Cardiac fibroblast (primary cell): ENCODE measurements at regions not wholly inside any gene's neighbourhood (a gene's known extent, or its start where the extent isn't known, plus 50 kb on each side); places are given as distances from the start of the nearest gene placed in this dataset.

Source experiments
- DNase-seq, 2 donors: peaks; one replicate each; pipeline versions ENCODE4 v3.0.0 to v3.0.0-alpha.2; 2010; ENCODE audit warnings: low read depth in 2 of 2
- H3K4me3 ChIP-seq, 2 donors: replicated peaks in 1 of 2; 1 replicate in 1 of 2; 2 replicates in 1 of 2; pipeline ENCODE4 v1.5.1; 2011; ENCODE audit warnings: low read depth in 2 of 2, low read length in 2 of 2, mild to moderate bottlenecking in 2 of 2, moderate library complexity in 1 of 2
- TF ChIP-seq, protein P1 (sequence below): IDR thresholded peaks from one replicate; pipeline ENCODE4 v1.5.1; 2011; ENCODE audit warnings: low read depth, mild to moderate bottlenecking, low read length, inconsistent platforms

DNA sequence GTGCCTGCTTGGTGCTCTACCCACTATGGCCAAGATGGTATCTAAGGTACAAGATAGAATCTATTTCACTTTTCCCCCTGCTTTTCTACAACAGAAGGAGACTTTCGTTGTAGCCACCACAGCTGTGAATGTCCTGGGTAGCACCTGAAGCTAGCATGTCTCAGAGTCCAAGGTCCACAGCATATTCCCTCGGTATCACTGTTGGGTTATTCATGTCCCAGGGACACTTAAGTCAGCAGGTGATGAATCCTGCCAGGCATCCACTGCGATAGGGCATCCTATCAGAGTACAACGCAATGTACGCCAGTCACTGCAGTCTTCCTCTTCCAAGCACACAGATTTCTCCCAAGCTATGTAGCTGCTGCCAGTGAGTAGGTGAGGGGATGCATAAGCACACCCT, 129.1 kb upstream of the LINC00305 start:
- H3K4me3 ChIP-seq = no peak overlapping the region
- TF ChIP-seq, protein P1, sequence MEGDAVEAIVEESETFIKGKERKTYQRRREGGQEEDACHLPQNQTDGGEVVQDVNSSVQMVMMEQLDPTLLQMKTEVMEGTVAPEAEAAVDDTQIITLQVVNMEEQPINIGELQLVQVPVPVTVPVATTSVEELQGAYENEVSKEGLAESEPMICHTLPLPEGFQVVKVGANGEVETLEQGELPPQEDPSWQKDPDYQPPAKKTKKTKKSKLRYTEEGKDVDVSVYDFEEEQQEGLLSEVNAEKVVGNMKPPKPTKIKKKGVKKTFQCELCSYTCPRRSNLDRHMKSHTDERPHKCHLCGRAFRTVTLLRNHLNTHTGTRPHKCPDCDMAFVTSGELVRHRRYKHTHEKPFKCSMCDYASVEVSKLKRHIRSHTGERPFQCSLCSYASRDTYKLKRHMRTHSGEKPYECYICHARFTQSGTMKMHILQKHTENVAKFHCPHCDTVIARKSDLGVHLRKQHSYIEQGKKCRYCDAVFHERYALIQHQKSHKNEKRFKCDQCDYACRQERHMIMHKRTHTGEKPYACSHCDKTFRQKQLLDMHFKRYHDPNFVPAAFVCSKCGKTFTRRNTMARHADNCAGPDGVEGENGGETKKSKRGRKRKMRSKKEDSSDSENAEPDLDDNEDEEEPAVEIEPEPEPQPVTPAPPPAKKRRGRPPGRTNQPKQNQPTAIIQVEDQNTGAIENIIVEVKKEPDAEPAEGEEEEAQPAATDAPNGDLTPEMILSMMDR = no peak
- DNase-seq = no peak

DNA sequence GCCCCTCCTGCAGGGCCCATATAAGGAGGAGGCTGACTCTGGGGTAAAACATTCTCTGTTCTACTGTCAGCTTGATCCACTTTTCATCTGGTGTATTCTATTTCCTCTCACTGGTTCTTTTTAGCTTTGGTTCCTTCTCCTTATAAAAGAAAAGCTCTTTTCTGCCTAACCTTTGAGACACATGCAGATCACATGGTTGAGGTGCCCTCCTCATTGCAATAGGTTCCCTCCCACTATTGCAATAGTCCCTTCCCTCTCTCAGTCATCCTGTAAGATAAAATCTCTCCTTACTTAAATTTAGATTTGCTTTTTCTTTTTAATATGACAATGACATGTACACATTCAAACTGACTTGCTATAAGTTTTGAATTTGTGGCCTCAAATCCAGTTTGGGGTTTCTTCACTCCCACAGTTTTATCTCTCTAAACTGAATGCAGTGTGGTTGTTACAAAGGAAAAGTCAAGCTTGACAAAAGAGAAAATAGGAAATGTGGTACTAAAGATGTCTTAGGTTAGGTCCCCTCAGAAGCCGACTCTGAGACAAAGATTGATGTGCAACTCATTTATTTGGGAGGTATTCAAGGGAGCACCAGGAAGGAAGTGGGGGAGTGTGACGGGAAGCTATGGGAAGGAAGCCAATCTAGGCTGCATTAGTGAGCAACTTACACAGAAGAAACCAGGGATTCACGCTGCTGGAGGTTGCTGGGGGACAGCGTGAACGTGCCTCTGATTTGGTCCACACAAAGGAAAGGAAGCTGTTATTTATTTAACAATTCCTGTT, 127.6 kb upstream of the LINC00305 start:
- H3K4me3 ChIP-seq = no peak overlapping the region
- DNase-seq = peak in 1 of 2 donors; percentile 26
- TF ChIP-seq, protein P1 = no peak

DNA sequence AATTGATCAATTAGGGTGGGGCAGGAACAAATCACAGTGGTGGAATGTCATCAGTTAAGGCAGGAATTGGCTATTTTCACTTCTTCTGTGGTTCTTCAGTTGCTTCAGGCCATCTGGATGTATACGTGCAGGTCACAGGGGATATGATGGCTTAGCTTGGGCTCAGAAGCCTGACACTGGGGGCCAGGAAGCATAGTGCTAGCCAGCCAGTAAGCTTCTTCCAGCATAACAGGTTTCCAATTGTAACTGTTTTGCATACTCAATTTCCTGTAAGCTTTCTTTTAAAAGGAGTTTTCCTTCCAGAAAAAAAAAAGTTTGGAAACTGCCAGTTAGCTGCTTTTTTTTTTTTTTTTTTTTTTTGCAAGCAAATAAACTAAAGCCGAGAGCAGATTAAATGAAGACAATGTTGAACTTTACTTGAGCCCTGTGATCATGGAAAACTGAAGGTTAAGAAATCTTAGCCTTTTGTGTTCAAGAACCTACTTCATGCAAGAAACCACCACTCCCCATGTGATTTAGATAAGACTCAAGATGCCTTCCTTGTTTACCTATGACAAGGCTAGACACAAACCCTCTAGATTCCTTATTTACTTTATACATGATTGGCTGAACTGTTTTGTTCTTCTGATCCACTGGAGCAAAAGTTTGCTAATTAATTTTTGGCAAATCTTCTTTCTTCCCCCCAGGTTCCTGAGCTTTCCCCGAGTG, 126.9 kb upstream of the LINC00305 start:
- H3K4me3 ChIP-seq = no peak overlapping the region
- TF ChIP-seq, protein P1 = no peak
- no peak for DNase-seq

DNA sequence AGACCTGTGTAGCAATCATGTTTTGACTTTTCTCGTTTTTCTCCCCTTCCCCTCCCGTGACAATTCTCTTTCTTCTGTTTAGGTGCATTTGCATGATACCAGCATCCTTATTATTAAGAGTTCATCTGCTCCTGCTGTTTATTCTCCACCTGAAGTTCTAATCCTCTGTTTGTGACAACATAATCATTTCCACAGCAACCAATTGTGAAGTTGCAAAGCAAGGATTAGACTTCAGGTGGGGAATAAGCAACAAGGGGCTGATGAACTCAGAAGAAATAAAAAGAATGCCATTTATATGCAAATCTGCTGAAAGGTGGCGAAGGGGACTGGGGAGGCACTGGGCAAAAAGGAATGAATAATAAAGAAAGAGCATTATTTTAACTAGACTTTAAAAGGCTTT, 124.8 kb upstream of the LINC00305 start:
- DNase-seq = no peak
- H3K4me3 ChIP-seq = no peak overlapping the region
- TF ChIP-seq, protein P1 = no peak

DNA sequence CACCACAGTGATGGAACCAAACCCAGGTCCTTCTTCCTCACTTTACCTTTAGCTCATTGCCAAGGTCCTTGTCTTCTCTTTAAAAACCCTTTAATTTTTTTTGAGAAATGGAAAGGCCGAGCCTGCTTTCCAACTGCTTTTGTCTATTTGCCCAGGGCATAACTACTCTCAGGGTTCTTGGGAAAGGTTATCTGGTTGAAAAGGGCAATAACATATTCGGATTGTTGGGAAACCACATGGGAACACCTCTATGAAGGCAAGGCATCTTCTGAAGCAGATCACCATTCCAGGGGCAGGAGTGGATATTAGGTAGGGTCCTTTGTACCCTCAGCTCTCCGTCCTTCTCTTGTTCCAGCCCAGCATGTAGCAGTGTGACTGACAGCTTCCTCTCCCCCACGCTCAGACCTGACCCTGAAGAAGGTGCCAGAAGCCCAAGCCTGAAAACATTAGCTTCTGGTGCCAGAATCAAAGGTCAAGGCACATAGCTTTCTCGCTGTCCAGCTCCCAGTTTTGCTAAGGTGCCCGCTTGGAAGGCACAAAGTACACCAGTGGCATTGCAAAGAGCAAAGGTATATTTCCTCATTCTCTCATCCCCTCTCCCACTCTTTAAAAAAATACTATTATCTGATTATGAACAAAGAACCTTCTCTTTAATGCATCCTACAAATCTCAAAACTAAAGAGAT, 123.2 kb upstream of the LINC00305 start:
- no peak for DNase-seq
- H3K4me3 ChIP-seq = no peak overlapping the region
- TF ChIP-seq, protein P1 = no peak

DNA sequence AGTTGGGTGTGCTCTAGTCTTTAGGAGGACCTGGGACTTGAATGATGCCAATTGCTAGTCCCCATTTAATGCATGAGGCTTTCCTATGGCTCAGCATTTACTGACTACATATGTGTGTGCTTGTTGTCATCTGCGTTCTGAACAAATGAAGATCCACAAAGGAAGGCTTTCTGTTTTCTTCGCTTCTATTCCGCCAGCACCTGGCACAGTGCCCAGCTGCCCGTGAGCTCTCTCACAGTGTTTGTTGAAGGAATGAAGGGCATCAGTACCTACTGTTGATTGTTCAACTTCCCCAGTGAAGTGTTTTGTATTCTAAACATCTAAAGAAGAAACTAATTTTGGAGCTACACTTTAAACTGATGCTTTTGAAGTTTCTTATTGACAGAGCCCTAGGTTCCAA, 122.4 kb upstream of the LINC00305 start:
- no peak for DNase-seq
- H3K4me3 ChIP-seq = no peak overlapping the region
- TF ChIP-seq, protein P1 = no peak
